Activated CD8-positive, alpha-beta T cell treated with anti-CD3 and anti-CD28 coated beads for 36 hours (primary cell): ENCODE measurements at regions not wholly inside any gene's neighbourhood (a gene's known extent, or its start where the extent isn't known, plus 50 kb on each side); places are given as distances from the start of the nearest gene placed in this dataset.

Experiments
- ATAC-seq: fragments of 200-7000 bp; cut with Tn5 transposase; one replicate; pipeline ENCODE4 v1.10.0; 2021; ENCODE audit warnings: mild to moderate bottlenecking, moderate library complexity
- CTCF ChIA-PET: fragments of 350-600 bp; sonication (Branson Sonifier 250); formaldehyde crosslinking; loops from one replicate; lab custom pipeline; 2021; ENCODE audit warnings: antibody characterized with exemption; lab: Charles Lee
- POLR2A ChIA-PET: fragments of 350-600 bp; sonication (Branson Sonifier 250); formaldehyde crosslinking; loops from one replicate; lab custom pipeline; 2021; ENCODE audit warnings: antibody characterized with exemption; lab: Charles Lee
- DNase-seq: peaks from one replicate; pipeline ENCODE4 v3.0.0-alpha.2; 2020
- H3K27ac Mint-ChIP-seq: one replicate; pipeline ENCODE4 v1.8.0; 2021; ENCODE audit warnings: mild to moderate bottlenecking, mixed read lengths
- H3K27me3 Mint-ChIP-seq: one replicate; pipeline ENCODE4 v1.8.0; 2021; ENCODE audit warnings: mixed read lengths
- H3K36me3 Mint-ChIP-seq: one replicate; pipeline ENCODE4 v1.8.0; 2021; ENCODE audit warnings: low read depth, mixed read lengths
- H3K4me1 Mint-ChIP-seq: one replicate; pipeline ENCODE4 v1.8.0; 2021; ENCODE audit warnings: low read depth, mixed read lengths
- H3K4me3 Mint-ChIP-seq: one replicate; pipeline ENCODE4 v1.8.0; 2021; ENCODE audit warnings: mild to moderate bottlenecking, moderate library complexity, mixed read lengths
- H3K9me3 Mint-ChIP-seq: one replicate; pipeline ENCODE4 v1.8.0; 2021; ENCODE audit warnings: mixed read lengths
- intact Hi-C: fragments of 100-400 bp; cut with micrococcal nuclease; formaldehyde crosslinking; loops from one replicate; pipeline ENCODE4 v1.10.0; 2022
- TF ChIP-seq, protein P1 (sequence below): fragments of 200-600 bp; IDR thresholded peaks from one replicate; pipeline ENCODE4 v1.8.0; 2022; ENCODE audit warnings: antibody characterized with exemption, mild to moderate bottlenecking

DNA sequence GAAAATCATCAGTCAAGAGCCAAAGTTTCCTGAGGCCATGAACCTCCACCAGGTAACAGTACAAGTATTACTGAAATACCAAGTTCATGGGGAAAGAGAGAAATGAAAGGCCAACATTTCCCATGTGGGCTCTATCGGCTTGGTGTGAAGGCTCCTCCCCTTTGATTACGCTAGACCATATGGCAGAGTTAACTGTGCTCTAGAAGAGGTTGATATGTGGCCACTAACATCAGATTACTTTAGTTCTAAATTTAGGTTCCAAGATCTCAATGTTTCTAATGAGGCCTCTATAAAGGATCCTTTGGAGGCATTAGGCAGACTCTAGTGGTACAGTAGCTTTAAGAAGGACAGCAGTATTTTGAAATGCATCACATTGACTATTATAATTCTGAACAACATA lies 127.1 kb downstream of the SEMA6D start:
- no peaks in the 10 kb centered on the region for H3K9me3 Mint-ChIP-seq
- DNase-seq: no peak
- ATAC-seq: no peak
- intact Hi-C loops: no loop called here
- ChIA-PET CTCF (no interaction called here), POLR2A (no interaction called here)
- H3K4me1 Mint-ChIP-seq: no peaks in the 10 kb centered on the region
- no peaks in the 10 kb centered on the region for H3K36me3 Mint-ChIP-seq
- no peaks in the 10 kb centered on the region for H3K27me3 Mint-ChIP-seq
- TF ChIP-seq, protein P1, sequence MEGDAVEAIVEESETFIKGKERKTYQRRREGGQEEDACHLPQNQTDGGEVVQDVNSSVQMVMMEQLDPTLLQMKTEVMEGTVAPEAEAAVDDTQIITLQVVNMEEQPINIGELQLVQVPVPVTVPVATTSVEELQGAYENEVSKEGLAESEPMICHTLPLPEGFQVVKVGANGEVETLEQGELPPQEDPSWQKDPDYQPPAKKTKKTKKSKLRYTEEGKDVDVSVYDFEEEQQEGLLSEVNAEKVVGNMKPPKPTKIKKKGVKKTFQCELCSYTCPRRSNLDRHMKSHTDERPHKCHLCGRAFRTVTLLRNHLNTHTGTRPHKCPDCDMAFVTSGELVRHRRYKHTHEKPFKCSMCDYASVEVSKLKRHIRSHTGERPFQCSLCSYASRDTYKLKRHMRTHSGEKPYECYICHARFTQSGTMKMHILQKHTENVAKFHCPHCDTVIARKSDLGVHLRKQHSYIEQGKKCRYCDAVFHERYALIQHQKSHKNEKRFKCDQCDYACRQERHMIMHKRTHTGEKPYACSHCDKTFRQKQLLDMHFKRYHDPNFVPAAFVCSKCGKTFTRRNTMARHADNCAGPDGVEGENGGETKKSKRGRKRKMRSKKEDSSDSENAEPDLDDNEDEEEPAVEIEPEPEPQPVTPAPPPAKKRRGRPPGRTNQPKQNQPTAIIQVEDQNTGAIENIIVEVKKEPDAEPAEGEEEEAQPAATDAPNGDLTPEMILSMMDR: no peak
- H3K27ac Mint-ChIP-seq: no peak overlapping the region
- H3K4me3 Mint-ChIP-seq: no peak overlapping the region

DNA sequence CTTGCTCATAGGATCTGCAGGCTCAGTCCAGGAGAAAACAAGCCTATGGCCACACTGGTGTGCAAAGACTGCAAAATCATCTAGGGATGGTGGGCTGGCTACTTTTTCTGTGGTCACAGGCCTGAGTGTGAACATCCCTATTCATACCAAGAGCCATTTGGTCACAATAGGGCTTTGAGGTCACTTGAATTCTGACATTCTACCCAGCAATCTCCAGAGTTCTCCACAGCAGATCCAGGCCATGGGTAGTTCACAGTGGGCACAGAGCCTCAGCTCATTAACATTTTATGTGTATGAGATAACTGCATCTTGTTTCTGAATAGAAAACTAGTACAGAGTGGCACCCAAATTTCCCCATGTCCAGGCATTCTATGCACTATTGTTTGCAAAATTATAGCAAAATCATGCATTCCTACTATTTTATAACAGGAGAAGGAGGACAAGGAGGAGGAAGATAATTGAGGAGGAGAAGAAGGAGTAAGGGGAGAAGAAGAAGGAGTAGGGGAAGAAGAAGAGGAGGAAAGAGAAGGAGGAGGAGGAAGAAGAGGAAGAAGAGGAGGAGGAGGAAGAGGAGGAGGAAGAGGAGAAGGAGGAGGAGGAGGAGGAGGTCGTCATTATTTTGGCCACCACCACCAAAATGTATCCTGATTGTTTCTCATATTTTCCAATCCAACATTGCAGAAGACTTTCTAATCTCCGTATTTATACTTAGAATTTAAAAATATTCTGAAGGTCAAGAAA lies 129.0 kb downstream of the SEMA6D start:
- TF ChIP-seq, protein P1: no peak
- intact Hi-C loops: no loop called here
- Mint-ChIP-seq H3K4me1 (no peaks in the 10 kb centered on the region), H3K27ac (no peak overlapping the region), H3K27me3 (no peaks in the 10 kb centered on the region), H3K36me3 (no peaks in the 10 kb centered on the region), H3K9me3 (no peaks in the 10 kb centered on the region), H3K4me3 (no peak overlapping the region)
- DNase-seq (no peak), ATAC-seq (no peak)
- ChIA-PET POLR2A (no interaction called here), CTCF (no interaction called here)

DNA sequence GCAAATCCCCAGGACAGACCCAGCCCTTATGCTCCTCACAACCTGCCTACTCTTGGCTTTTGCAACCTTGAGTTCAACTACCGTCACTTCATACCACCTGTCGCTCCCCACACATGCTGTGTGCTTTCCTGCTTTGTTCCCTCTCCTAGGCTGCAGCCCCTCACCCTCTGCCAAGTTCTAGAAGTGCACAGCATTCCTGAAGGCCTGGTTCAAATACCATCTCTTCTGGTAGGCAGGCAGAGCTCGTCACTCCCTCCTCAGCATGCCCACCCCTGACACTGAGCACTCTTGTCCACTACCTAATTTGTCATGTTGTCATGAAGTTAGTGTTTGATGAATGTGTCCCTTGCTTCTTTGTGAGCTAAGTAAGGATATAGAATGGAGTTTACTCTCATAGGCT lies 129.6 kb downstream of the SEMA6D start:
- ChIA-PET CTCF (no interaction called here), POLR2A (no interaction called here)
- intact Hi-C loops: no loop called here
- H3K27ac Mint-ChIP-seq: no peak overlapping the region
- DNase-seq (no peak), ATAC-seq (no peak)
- H3K27me3 Mint-ChIP-seq: no peaks in the 10 kb centered on the region
- TF ChIP-seq, protein P1: no peak
- no peaks in the 10 kb centered on the region for H3K4me1 Mint-ChIP-seq
- H3K36me3 Mint-ChIP-seq: no peaks in the 10 kb centered on the region
- H3K9me3 Mint-ChIP-seq: no peaks in the 10 kb centered on the region
- H3K4me3 Mint-ChIP-seq: no peak overlapping the region

DNA sequence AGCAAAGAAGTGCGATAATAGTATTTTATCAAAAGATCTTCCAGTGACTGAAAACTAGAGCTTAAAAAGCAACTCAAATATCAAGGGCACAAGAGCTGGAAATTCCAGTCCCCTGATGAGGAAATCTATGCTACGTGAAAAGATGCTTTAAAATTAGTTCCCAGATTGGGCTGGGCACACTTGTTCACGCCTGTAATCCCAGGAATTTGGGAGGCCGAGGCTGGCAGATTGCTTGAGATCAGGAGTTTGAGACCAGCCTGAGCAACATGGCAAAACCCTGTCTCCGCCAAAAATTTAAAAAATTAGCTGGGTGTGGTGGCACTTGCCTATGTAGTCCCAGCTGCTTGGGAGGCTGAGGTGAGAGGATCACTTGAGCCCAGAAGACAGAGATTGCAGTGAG lies 138.8 kb downstream of the SEMA6D start:
- Mint-ChIP-seq H3K4me1 (no peaks in the 10 kb centered on the region), H3K36me3 (no peaks in the 10 kb centered on the region), H3K4me3 (no peak overlapping the region), H3K27me3 (peaks cover 2% of the 10 kb centered on the region), H3K9me3 (no peaks in the 10 kb centered on the region), H3K27ac (no peak overlapping the region)
- DNase-seq: no peak
- ChIA-PET CTCF (no interaction called here), POLR2A (no interaction called here)
- intact Hi-C loops: no loop called here
- no peak for ATAC-seq
- TF ChIP-seq, protein P1: no peak

DNA sequence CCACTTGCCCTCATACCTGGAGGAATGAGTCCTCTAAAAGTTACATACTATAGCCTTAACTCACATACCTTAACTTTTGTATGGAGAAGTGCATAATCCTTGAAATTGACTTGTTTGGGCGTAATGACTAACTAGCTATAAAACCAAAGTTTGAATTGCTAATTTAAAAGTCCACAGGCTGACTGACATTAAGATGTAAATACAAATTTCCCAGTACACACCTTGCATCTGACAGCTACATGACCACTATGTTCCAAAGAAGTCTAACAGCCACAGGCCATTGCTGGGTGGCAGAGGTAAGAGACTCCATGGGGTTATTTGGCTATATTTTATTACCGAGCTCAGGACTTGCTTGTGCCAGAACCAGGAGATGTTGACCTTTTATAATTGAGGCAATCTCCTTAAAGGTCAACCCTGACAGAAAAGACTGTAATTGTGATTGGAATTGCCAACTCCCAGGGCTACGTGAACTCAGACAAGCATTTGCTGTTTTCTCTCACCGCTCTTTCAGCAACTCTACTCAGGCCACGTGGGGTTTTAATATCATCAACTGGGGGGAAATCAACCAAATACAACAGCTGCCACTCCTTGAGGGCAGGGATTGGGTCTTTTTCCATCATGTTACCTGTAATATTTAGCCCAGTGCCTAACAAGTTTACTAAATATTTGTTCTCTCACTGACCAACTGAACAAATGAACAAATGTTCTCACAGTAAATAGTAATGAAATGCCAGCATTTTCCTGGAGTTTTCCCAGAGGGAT lies 139.9 kb downstream of the SEMA6D start:
- Mint-ChIP-seq H3K4me3 (no peak overlapping the region), H3K27me3 (peaks cover 2% of the 10 kb centered on the region), H3K4me1 (no peaks in the 10 kb centered on the region), H3K36me3 (no peaks in the 10 kb centered on the region), H3K9me3 (no peaks in the 10 kb centered on the region), H3K27ac (no peak overlapping the region)
- no peak for ATAC-seq
- DNase-seq: no peak
- intact Hi-C loops: no loop called here
- TF ChIP-seq, protein P1: no peak
- POLR2A ChIA-PET: no interaction called here
- CTCF ChIA-PET: interaction anchor here (1.1 kb wide), 1 partner anchor 132 kb away, joined by 3 read pairs; no protein-coding TSS in a partner anchor
